ENCODE measurements at regions not wholly inside any gene's neighbourhood (a gene's known extent, or its start where the extent isn't known, plus 50 kb on each side); places are given as distances from the start of the nearest gene placed in this dataset.

GRCh38 chr16:52372313-52372712, 174.6 kb downstream of the TOX3 start:
- no peak for TF ChIP-seq CTCF (IDR thresholded peaks at IDR 0.05; ENCODE audit: control extremely low read depth, extremely low read depth, low read depth, missing control alignments)
- no peak for DNase-seq (ENCODE audit: extremely low spot score)
- CTCF ChIA-PET = interaction anchor here (2.2 kb wide), 1 partner anchor 9 kb away, joined by 7 read pairs; no protein-coding TSS in a partner anchor
- POLR2A ChIA-PET = no interaction called here

GRCh38 chr16:52368859-52369258, 178.1 kb downstream of the TOX3 start:
- ChIA-PET POLR2A (no interaction called here), CTCF (interaction anchor here (1.4 kb wide), 1 partner anchor 9 kb away, joined by 3 read pairs; no protein-coding TSS in a partner anchor)
- no peak for TF ChIP-seq CTCF (IDR thresholded peaks at IDR 0.05; ENCODE audit: control extremely low read depth, extremely low read depth, low read depth, missing control alignments)
- no peak for DNase-seq (ENCODE audit: extremely low spot score)

GRCh38 chr16:52367821-52368220, 179.1 kb downstream of the TOX3 start:
- POLR2A ChIA-PET = no interaction called here

DNA sequence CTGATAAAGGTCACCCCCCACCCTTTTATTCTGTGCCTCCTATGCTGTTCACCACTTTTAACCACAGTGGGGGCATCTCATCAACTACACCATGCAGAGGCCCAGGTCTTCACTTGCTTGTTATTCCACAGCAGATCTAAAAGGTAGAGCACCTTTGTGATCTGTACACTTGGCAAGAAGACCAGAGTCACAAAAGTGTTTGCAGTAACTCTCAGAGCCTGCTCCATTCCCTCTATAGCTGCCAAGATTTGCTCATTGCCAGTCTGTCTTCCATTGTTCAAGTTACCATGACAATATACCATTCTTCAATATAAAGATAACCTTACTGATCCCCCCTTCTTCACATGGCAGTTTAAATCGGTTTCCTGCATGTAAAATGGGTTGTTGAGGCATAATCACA, 180.0 kb downstream of the TOX3 start:
- ChIA-PET CTCF (no interaction called here), POLR2A (no interaction called here)
- no peak for DNase-seq (ENCODE audit: extremely low spot score)
- TF ChIP-seq CTCF (IDR thresholded peaks at IDR 0.05; ENCODE audit: control extremely low read depth, extremely low read depth, low read depth, missing control alignments) = no peak

More at GRCh38 chr16:52367821-52368220, 179.1 kb downstream of the TOX3 start:
- DNase-seq (ENCODE audit: extremely low spot score) = no peak
- TF ChIP-seq CTCF (IDR thresholded peaks at IDR 0.05; ENCODE audit: control extremely low read depth, extremely low read depth, low read depth, missing control alignments) = no peak
- CTCF ChIA-PET = interaction anchor here (1.4 kb wide), 1 partner anchor 10 kb away, joined by 3 read pairs; no protein-coding TSS in a partner anchor

GRCh38 chr16:52364500-52364899, 182.4 kb downstream of the TOX3 start:
- ChIA-PET CTCF (interaction anchor here (1.4 kb wide), 1 partner anchor 10 kb away, joined by 6 read pairs; no protein-coding TSS in a partner anchor), POLR2A (no interaction called here)
- no peak for TF ChIP-seq CTCF (IDR thresholded peaks at IDR 0.05; ENCODE audit: control extremely low read depth, extremely low read depth, low read depth, missing control alignments)
- no peak for DNase-seq (ENCODE audit: extremely low spot score)

GRCh38 chr16:52363082-52363481, 183.9 kb downstream of the TOX3 start:
- DNase-seq (ENCODE audit: extremely low spot score) = no peak
- CTCF ChIA-PET = interaction anchor here (1.4 kb wide), 1 partner anchor 9 kb away, joined by 6 read pairs; no protein-coding TSS in a partner anchor
- no peak for TF ChIP-seq CTCF (IDR thresholded peaks at IDR 0.05; ENCODE audit: control extremely low read depth, extremely low read depth, low read depth, missing control alignments)
- POLR2A ChIA-PET = no interaction called here

Measured in GM10248 (cell line).